CD4-positive, CD25-positive, alpha-beta regulatory T cell (primary cell): ENCODE measurements at regions not wholly inside any gene's neighbourhood (a gene's known extent, or its start where the extent isn't known, plus 50 kb on each side); places are given as distances from the start of the nearest gene placed in this dataset.

Source experiments
- ATAC-seq, 2 donors: fragments of 150-1000 bp; cut with Tn5 transposase; one replicate each; pipeline ENCODE4 v1.10.0; 2021; ENCODE audit warnings: low read depth in 2 of 2, moderate number of reproducible peaks in 2 of 2, moderate library complexity in 1 of 2
- DNase-seq, 3 donors: peaks; one replicate each; pipeline versions ENCODE4 v3.0.0 to v3.0.0-alpha.2; 2012 to 2022; ENCODE audit warnings: mixed read lengths in 1 of 3
- H3K27ac ChIP-seq: one replicate; pipeline ENCODE4 v1.7.0; 2013; ENCODE audit warnings: mild to moderate bottlenecking, low read length; ENCODE audit not compliant: insufficient read depth, poor library complexity, severe bottlenecking
- H3K27me3 ChIP-seq: one replicate; pipeline ENCODE4 v1.7.0; 2013; ENCODE audit warnings: low read length; ENCODE audit not compliant: control insufficient read depth, insufficient read depth
- H3K36me3 ChIP-seq: one replicate; pipeline ENCODE4 v1.7.0; 2013; ENCODE audit warnings: mild to moderate bottlenecking, low read length, moderate library complexity; ENCODE audit not compliant: control insufficient read depth, insufficient read depth
- H3K4me1 ChIP-seq: 2 replicates; pipeline ENCODE4 v1.7.0; 2013; ENCODE audit warnings: mild to moderate bottlenecking, low read length; ENCODE audit not compliant: insufficient read depth, control insufficient read depth, poor library complexity, severe bottlenecking
- H3K4me3 ChIP-seq: one replicate; pipeline ENCODE4 v1.7.0; 2013; ENCODE audit warnings: low read depth, mild to moderate bottlenecking, low read length, moderate library complexity
- H3K9me3 ChIP-seq, 2 experiments: 1 replicate in 1 of 2; 2 replicates in 1 of 2; pipeline ENCODE4 v1.7.0; 2013; ENCODE audit warnings: low read length in 2 of 2, mild to moderate bottlenecking in 1 of 2, moderate library complexity in 1 of 2; ENCODE audit not compliant: control insufficient read depth in 2 of 2
- H3K27ac Mint-ChIP-seq, 3 donors: one replicate each; pipeline ENCODE4 v1.8.0; 2020 to 2022; ENCODE audit warnings: mild to moderate bottlenecking in 3 of 3, mixed read lengths in 3 of 3, moderate library complexity in 2 of 3
- H3K27me3 Mint-ChIP-seq: one replicate; pipeline ENCODE4 v1.8.0; 2022; ENCODE audit warnings: mild to moderate bottlenecking, mixed read lengths
- H3K36me3 Mint-ChIP-seq: one replicate; pipeline ENCODE4 v1.8.0; 2020; ENCODE audit warnings: mixed read lengths
- H3K4me1 Mint-ChIP-seq, 4 donors: one replicate each; pipeline ENCODE4 v1.8.0; 2020 to 2022; ENCODE audit warnings: mixed read lengths in 4 of 4, mild to moderate bottlenecking in 1 of 4
- H3K4me3 Mint-ChIP-seq, 4 donors: one replicate each; pipeline ENCODE4 v1.8.0; 2020 to 2022; ENCODE audit warnings: mild to moderate bottlenecking in 4 of 4, mixed read lengths in 4 of 4, moderate library complexity in 3 of 4
- H3K9me3 Mint-ChIP-seq, 7 donors: one replicate each; pipeline ENCODE4 v1.8.0; 2020 to 2022; ENCODE audit warnings: mixed read lengths in 7 of 7, mild to moderate bottlenecking in 3 of 7, moderate library complexity in 2 of 7

DNA sequence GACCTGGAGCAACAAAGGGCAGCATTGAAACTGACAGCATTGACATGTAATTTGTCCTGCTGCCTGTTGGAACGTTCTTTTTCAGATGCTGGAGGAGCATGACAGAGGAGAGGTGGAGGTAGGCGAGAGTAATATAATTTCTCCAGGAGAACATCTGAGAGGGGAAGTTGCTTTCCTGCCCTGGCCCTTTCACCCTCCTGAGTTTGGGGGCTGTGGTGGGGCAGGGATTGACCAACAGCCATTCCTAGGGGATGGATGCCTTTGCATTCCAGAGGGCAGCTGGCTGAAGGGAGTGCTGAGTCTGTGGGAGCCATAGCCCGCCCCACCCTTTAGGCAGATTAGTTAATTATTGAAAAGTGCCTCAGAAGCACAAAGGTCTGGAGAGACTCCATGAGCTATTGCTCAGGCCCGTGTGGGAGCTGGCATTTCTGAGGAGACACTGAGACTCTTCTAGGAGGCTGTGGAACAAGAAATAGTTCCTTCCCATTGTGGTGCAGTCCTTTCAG, 73.5 kb downstream of the ARF6 start:
- peaks cover 16% of the 10 kb centered on the region for H3K4me1 ChIP-seq

DNA sequence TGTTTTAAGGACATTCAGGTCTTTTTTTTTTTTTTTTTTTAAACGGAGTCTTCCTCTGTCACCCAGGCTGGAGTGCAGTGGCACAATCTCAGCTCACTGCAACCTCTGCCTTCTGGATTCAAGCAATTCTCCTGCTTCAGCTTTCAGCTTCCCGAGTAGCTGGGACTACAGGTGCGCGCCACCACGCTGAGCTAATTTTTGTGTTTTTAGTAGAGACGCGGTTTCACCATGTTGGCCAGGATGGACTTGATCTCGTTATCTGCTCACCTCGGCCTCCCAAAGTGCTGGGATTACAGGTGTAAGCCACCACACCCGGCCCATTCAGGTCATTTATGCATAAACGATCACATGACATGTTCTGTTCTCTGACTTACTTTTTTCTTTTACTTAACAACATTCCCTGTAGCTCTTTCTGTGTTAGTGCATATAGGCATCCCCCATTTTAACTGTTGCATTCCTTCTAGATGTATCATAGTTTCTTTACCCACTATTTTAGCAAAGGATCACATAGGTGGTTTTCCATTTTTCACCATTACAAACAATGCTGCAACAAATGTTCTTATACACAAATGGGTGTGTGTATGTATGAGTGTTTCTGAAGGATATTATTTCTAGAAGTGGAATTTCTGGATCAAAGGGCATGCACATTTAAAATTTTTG, 74.2 kb downstream of the ARF6 start:
- Mint-ChIP-seq H3K4me1 (peaks cover 19 to 40% (median 26%) of the 10 kb centered on the region in 4 donors), H3K9me3 (no peaks in the 10 kb centered on the region), H3K4me3 (no peak overlapping the region), H3K27ac (peak overlapping the region in 1 of 3 donors; percentile 89), H3K27me3 (no peaks in the 10 kb centered on the region), H3K36me3 (no peaks in the 10 kb centered on the region)
- peaks cover 23% of the 10 kb centered on the region for H3K4me1 ChIP-seq
- H3K27ac ChIP-seq: no peak overlapping the region
- H3K27me3 ChIP-seq: no peaks in the 10 kb centered on the region
- ATAC-seq (no peak), DNase-seq (no peak)
- no peaks in the 10 kb centered on the region for H3K36me3 ChIP-seq
- no peaks in the 10 kb centered on the region for H3K9me3 ChIP-seq
- H3K4me3 ChIP-seq: no peak overlapping the region

More for the DNA sequence above, 73.5 kb downstream of the ARF6 start:
- Mint-ChIP-seq H3K9me3 (no peaks in the 10 kb centered on the region), H3K36me3 (no peaks in the 10 kb centered on the region), H3K4me3 (peak overlapping the region in 1 of 4 donors; percentile 5), H3K27ac (peak overlapping the region in 1 of 3 donors; percentile 44), H3K27me3 (no peaks in the 10 kb centered on the region), H3K4me1 (peaks cover 12 to 36% (median 18%) of the 10 kb centered on the region in 4 donors)
- Histone ChIP-seq H3K27me3 (no peaks in the 10 kb centered on the region), H3K9me3 (no peaks in the 10 kb centered on the region), H3K36me3 (no peaks in the 10 kb centered on the region), H3K27ac (no peak overlapping the region), H3K4me3 (no peak overlapping the region)
- DNase-seq (no peak), ATAC-seq (no peak)

DNA sequence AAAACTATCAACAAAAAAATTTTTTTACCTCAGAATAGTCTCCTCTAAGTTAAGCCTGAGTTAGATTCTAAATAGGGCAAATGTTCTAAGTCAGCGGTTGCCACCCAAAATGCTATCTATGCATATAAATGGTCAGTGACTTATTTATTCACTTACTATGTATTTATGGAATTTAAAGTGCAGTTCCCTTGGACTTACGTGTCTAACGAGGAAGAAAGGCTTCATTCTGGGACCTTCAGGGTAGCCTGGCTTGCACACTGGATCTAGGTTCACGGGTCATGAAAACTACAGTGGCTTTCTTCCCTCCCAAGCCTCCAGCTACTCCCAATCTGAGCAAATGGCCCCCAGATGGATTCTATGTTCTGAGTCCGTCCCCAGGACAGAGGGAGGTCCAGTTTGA, 77.1 kb downstream of the ARF6 start:
- Mint-ChIP-seq H3K36me3 (no peaks in the 10 kb centered on the region), H3K4me1 (peaks cover 22 to 56% (median 34%) of the 10 kb centered on the region in 4 donors), H3K27me3 (no peaks in the 10 kb centered on the region), H3K4me3 (peak overlapping the region in 1 of 4 donors; percentile 41), H3K9me3 (no peaks in the 10 kb centered on the region), H3K27ac (peak overlapping the region; percentile 96 to 100 (median 99))
- H3K4me1 ChIP-seq: peaks cover 41% of the 10 kb centered on the region
- H3K9me3 ChIP-seq: no peaks in the 10 kb centered on the region
- H3K4me3 ChIP-seq: peak overlapping the region; percentile 75
- no peaks in the 10 kb centered on the region for H3K36me3 ChIP-seq
- H3K27me3 ChIP-seq: no peaks in the 10 kb centered on the region
- ATAC-seq (no peak), DNase-seq (no peak)
- H3K27ac ChIP-seq: peak overlapping the region; percentile 87

DNA sequence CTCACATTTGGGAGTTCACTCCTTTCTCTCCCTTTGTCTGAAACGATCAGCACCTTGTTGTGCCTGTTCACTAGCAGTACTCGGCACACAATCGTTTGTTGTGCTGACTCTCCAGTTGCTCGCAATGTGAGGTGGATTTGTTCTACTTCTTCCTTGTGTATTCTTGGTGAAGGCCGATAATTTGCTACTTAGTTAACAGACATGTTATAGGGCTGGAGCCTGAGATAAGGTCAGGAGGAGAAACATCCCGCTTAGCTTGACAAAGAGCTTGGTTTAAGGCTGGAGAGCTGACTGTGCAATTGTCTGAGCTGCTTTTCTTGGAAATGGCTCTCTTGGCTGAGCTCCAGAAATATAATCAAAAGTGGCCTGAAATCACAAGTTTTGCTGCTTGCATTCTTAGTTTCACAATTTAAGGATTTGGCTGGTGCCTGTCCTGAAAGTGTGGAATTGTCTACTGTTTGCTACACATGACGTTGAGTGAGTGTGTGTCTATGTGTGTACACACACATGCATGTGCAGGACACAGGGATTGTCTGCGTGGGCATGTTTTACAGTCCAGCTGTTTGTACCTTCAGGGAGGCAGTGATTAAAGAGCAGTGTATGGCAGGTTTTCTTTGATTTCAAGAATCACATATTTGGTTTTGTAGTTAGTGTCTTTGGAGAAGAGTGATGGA, 77.7 kb downstream of the ARF6 start:
- peak overlapping the region; percentile 87 for H3K27ac ChIP-seq
- peak overlapping the region; percentile 17 to 85 (median 78) for H3K4me3 Mint-ChIP-seq
- peak overlapping the region; percentile 96 to 100 (median 99) for H3K27ac Mint-ChIP-seq
- H3K9me3 Mint-ChIP-seq: no peaks in the 10 kb centered on the region
- no peaks in the 10 kb centered on the region for H3K36me3 ChIP-seq
- no peaks in the 10 kb centered on the region for H3K27me3 Mint-ChIP-seq
- ATAC-seq (no peak), DNase-seq (peak in 1 of 3 donors; percentile 68)
- H3K27me3 ChIP-seq: no peaks in the 10 kb centered on the region
- H3K9me3 ChIP-seq: no peaks in the 10 kb centered on the region
- H3K4me1 ChIP-seq: peaks cover 41% of the 10 kb centered on the region
- peak overlapping the region; percentile 75 for H3K4me3 ChIP-seq
- peaks cover 22 to 62% (median 37%) of the 10 kb centered on the region in 4 donors for H3K4me1 Mint-ChIP-seq
- no peaks in the 10 kb centered on the region for H3K36me3 Mint-ChIP-seq

DNA sequence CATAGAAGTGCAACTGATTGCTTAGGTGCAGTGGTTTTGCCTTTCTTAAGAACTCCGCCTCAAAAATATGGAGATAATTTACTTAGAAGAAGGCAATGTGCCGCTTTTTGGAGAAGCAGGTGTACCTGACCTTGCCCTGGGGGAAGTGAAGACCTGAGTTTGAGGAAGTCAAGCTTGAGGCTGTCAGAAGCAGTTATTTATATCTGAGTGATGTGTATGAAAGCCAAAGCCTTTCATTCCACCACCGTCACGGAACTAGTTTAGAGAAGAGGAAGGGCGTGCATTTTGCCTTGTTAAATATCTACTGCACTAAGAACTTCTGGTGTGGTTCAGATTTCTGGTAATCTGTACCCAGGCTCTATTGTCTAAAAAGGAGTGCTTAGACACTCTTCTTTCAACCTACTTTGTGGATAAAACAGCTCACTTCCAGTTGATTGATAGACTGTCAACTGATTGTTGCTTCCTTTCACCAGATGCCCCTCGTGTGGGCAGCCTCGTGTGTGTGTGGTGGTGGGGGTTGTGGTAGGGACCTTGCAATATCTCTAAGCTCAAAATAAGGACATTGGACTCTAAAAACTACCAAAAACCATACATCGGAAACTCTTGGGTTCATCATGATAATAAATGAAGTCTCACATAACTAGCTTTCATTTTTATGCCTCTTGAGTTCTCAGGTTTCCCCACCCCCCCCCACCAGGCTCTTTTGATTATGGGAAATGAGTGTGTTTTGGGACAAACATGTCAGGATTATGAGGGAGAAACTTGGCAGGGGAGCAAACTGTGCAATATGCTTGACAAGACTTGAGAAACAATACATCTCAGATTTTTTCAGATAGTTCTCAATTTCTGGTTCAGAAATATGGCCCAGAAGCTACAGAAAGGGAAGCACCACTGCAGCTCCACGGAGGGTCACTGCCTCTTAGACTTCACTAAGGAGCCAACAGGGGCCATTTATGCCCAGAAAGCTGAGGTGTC, 78.6 kb downstream of the ARF6 start:
- Histone ChIP-seq H3K4me1 (peaks cover 44% of the 10 kb centered on the region), H3K36me3 (no peaks in the 10 kb centered on the region), H3K27me3 (no peaks in the 10 kb centered on the region), H3K4me3 (peak overlapping the region; percentile 75), H3K9me3 (no peaks in the 10 kb centered on the region), H3K27ac (peak overlapping the region; percentile 87)
- Mint-ChIP-seq H3K9me3 (no peaks in the 10 kb centered on the region), H3K27ac (peak overlapping the region; percentile 96 to 100 (median 99)), H3K4me3 (peak overlapping the region; percentile 17 to 85 (median 78)), H3K36me3 (no peaks in the 10 kb centered on the region), H3K27me3 (no peaks in the 10 kb centered on the region), H3K4me1 (peaks cover 22 to 69% (median 40%) of the 10 kb centered on the region in 4 donors)
- DNase-seq: peak; percentile 17 to 95 (median 83)
- peak; percentile 91 for ATAC-seq

DNA sequence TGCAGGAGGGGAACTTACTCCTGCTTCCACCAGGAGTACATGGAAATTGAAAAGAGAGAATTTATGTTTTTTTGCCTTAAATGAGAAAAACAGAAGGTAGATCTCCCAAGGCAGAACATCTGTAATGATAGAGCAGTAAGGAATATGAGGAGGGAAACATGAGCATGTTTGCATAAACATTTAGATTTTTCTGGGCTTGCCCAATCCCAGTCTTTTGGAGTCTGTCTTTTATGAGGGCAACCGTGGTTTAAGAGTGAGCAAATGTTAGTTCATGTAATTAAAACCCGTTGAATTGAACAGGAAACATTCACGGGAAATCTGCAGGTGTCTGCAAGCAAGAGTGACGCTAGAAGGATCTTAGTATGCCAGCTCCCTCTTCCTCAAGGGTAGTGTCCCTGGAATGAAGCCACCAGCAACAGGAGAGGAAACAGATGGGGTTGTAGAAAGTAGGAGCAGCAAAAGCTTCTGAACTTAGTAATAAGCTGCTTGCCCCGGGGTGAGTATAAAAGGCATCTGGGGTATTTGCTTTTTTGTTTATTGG, 79.3 kb downstream of the ARF6 start:
- Mint-ChIP-seq H3K9me3 (peaks cover 0 to 2% (median 0%) of the 10 kb centered on the region in 7 donors), H3K36me3 (no peaks in the 10 kb centered on the region), H3K4me3 (peak overlapping the region; percentile 17 to 85 (median 78)), H3K27ac (peak overlapping the region; percentile 96 to 100 (median 99)), H3K4me1 (peaks cover 27 to 77% (median 47%) of the 10 kb centered on the region in 4 donors), H3K27me3 (no peaks in the 10 kb centered on the region)
- H3K36me3 ChIP-seq: no peaks in the 10 kb centered on the region
- DNase-seq (peak in 1 of 3 donors; percentile 42), ATAC-seq (no peak)
- H3K4me1 ChIP-seq: peaks cover 52% of the 10 kb centered on the region
- H3K4me3 ChIP-seq: peak overlapping the region; percentile 75
- H3K27me3 ChIP-seq: no peaks in the 10 kb centered on the region
- H3K9me3 ChIP-seq: no peaks in the 10 kb centered on the region
- peak overlapping the region; percentile 87 for H3K27ac ChIP-seq

DNA sequence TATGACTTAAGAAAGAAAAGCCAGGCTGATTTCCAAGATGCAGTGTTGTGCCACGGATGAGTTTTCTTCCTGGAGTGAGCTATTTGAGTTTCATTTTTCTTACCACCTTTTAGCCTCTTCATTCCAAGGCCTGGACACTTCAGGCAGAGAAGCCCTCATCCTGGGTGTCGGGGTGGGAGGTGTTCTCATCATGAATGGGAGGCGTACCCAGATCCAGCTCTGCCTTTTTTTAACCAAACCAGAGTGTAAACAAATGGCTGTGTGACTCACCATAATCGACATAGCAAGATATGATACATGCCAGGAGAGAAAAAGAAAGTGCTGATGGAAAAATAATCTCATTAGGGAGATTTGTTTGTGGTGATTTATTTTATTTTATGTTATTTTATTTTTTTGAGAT, 79.9 kb downstream of the ARF6 start:
- H3K4me3 Mint-ChIP-seq: peak overlapping the region; percentile 17 to 85 (median 78)
- peak overlapping the region; percentile 75 for H3K4me3 ChIP-seq

More for the DNA sequence above, 79.9 kb downstream of the ARF6 start:
- Histone ChIP-seq H3K27ac (peak overlapping the region; percentile 87), H3K4me1 (peaks cover 58% of the 10 kb centered on the region), H3K36me3 (no peaks in the 10 kb centered on the region), H3K27me3 (no peaks in the 10 kb centered on the region), H3K9me3 (no peaks in the 10 kb centered on the region)
- DNase-seq: peak in 2 of 3 donors; percentile 17 to 59
- ATAC-seq: no peak
- Mint-ChIP-seq H3K4me1 (peaks cover 29 to 83% (median 53%) of the 10 kb centered on the region in 4 donors), H3K27me3 (no peaks in the 10 kb centered on the region), H3K9me3 (peaks cover 0 to 2% (median 0%) of the 10 kb centered on the region in 7 donors), H3K27ac (peak overlapping the region; percentile 96 to 100 (median 99)), H3K36me3 (peaks cover 2% of the 10 kb centered on the region)
